HG03378 (cell line): ENCODE measurements at regions not wholly inside any gene's neighbourhood (a gene's known extent, or its start where the extent isn't known, plus 50 kb on each side); places are given as distances from the start of the nearest gene placed in this dataset.

Experiments used
- ATAC-seq: cut with Tn5 transposase; IDR thresholded peaks from one replicate; pipeline ENCODE4 v1.9.1; 2021; ENCODE audit warnings: mild to moderate bottlenecking, moderate library complexity; ENCODE audit not compliant: unreplicated experiment

- no peak for ATAC-seq
These were observed 382.6 kb downstream of the IPMK start for GRCh38 chr10:57884965-57885617.

GRCh38 chr10:57884407-57884806, 383.3 kb downstream of the IPMK start:
- ATAC-seq, result no peak

- ATAC-seq, result no peak
These were observed 387.1 kb downstream of the IPMK start for GRCh38 chr10:57880446-57881227.

GRCh38 chr10:57874810-57875209, 392.9 kb downstream of the IPMK start:
- ATAC-seq, result no peak

- ATAC-seq, result no peak
These were observed 400.5 kb downstream of the IPMK start for GRCh38 chr10:57867241-57867640.

GRCh38 chr10:57864765-57865680, 402.7 kb downstream of the IPMK start:
- no peak for ATAC-seq

GRCh38 chr10:57849691-57850357, 417.9 kb downstream of the IPMK start:
- ATAC-seq, result no peak

- ATAC-seq, result no peak
These were observed 421.2 kb downstream of the IPMK start for GRCh38 chr10:57846307-57847065.

GRCh38 chr10:57844387-57844998, 423.2 kb downstream of the IPMK start:
- no peak for ATAC-seq

- ATAC-seq, result no peak
These were observed 436.7 kb downstream of the IPMK start for GRCh38 chr10:57830877-57831560.

GRCh38 chr10:57825015-57825414, 442.7 kb downstream of the IPMK start:
- ATAC-seq, result no peak

GRCh38 chr10:57823398-57823797, 444.3 kb downstream of the IPMK start:
- no peak for ATAC-seq

GRCh38 chr10:57822965-57823364, 444.7 kb downstream of the IPMK start:
- no peak for ATAC-seq

GRCh38 chr10:57818522-57818921, 449.2 kb downstream of the IPMK start:
- ATAC-seq, result no peak

- ATAC-seq, result no peak
These were observed 450.0 kb downstream of the IPMK start for GRCh38 chr10:57817741-57818140.

GRCh38 chr10:57815949-57816348, 451.7 kb downstream of the IPMK start:
- no peak for ATAC-seq

- ATAC-seq, result no peak
These were observed 457.7 kb downstream of the IPMK start for GRCh38 chr10:57809961-57810360.

- no peak for ATAC-seq
These were observed 459.8 kb downstream of the IPMK start for GRCh38 chr10:57807906-57808305.

GRCh38 chr10:57806675-57807074, 461.0 kb downstream of the IPMK start:
- ATAC-seq, result no peak
